ENCODE measurements at regions not wholly inside any gene's neighbourhood (a gene's known extent, or its start where the extent isn't known, plus 50 kb on each side); places are given as distances from the start of the nearest gene placed in this dataset.

- DNase-seq = no peak
Observed at GRCh38 chr9:80399606-80400005, 827.8 kb downstream of the TLE4 start.

- DNase-seq = no peak
Observed at GRCh38 chr9:80387828-80388227, 816.1 kb downstream of the TLE4 start.

DNA sequence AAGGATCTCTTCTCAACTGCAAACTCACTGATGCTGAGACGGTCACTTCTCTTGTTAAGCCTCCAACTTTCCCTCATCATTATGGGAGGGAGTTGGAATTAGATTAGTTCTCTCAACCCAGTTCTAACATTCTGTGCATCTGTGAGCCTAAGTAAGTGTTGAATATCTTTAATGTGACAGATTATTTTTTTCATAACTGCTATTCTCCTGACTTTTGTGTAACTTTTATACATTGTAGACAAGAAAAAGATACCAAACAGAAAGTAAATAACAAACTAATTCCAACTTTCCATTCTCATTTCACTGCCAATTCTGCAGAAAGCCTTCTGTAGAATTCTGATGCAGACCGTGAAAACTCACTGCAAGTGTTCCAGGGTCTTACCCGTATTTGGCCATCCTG lies 813.5 kb downstream of the TLE4 start:
- no peak for DNase-seq

DNA sequence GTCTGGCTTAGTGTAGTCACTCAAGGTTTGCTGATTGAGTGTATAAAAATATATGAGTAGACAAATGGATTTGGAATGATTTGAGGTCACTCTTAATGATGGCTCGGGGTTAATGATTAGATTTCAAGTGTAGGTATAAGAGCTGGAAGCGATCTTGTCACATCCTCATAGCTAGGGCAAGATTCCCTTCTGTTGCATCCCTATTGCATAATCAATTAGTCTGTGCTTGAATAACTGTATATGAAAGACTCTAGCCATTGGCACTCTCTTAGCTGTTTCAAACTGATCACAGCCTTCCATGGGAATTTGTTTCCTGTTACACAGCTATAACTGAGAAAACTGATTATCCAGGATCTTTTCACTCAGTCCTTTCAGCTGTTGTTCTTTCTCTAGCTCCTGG lies 811.6 kb downstream of the TLE4 start:
- no peak for DNase-seq

DNA sequence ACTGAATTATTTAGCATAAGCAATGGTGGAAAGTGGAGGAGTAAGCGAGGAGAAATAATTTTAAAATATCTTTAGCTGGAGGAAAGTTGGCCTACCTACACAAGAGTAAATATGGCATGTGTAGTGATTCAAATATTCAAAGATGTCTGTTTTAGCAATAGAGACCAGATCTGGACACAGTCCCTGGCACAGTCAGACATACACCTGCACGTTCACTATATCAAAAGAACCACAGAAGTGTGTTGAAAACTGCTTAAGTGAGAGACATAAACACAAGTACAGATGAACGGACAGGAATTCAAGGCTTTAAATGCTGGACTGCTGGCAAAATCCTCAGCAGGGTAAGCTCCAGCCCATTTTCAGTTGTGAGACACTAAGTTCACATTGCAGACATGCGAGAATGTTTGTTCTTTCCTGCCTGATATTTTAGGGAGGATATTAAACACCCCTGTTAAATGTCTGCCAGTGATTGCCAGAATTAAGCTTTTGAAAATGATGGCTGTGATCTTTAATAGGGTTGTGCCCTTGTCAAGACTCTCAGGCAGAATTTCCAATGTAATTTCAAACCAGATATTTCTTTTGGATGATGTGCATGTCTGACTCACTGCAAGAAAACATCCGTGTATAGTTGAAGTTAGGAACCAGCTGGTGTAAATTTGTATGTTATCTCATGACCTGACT lies 810.6 kb downstream of the TLE4 start:
- no peak for DNase-seq

GRCh38 chr9:80380301-80380700 lies 808.5 kb downstream of the TLE4 start:
- DNase-seq = no peak

GRCh38 chr9:80378669-80379293 lies 807.0 kb downstream of the TLE4 start:
- DNase-seq = no peak

DNA sequence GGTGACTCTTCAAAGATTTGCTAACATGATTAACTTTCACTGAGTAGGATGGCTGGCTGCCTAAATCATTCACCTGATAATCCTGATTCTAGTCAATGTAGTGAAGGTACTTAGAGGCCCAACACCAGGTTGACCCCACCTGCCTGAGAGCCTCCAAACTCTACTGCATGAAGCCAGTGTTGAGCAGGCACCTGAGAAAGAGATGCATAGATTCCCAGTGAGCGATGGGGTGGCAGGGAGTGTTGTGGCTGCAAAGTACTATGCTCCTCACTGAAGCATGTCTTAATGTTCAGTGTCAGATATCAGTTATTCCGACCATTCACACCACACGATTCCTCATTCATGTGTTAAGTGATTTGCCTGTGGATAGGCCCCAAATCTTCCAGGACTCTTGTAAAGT lies 804.4 kb downstream of the TLE4 start:
- DNase-seq = no peak

- DNase-seq = no peak
Observed at GRCh38 chr9:80375477-80375876, 803.7 kb downstream of the TLE4 start.

GRCh38 chr9:80369641-80370040 lies 797.9 kb downstream of the TLE4 start:
- no peak for DNase-seq

DNA sequence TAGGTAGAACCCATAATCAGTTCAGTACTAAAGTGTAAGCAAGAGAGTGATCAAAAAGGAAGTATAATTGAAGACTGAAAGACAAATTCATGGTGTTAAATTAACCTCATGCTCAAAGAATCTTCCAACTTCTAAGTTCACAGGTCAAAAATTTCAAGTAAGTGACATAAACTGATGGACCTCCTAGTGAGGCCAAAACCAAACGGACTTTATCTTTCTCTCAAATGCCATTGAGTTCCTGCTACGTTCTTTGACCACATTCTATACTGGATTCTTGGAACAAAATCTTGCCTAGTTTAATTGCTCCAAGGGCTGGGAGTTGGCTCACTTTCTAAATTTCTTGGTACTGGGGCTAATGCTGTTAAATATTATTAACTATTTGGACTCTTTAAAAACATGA lies 794.9 kb downstream of the TLE4 start:
- no peak for DNase-seq

GRCh38 chr9:80359941-80360881 lies 788.4 kb downstream of the TLE4 start:
- DNase-seq = no peak

GRCh38 chr9:80359291-80359690 lies 787.5 kb downstream of the TLE4 start:
- no peak for DNase-seq

DNA sequence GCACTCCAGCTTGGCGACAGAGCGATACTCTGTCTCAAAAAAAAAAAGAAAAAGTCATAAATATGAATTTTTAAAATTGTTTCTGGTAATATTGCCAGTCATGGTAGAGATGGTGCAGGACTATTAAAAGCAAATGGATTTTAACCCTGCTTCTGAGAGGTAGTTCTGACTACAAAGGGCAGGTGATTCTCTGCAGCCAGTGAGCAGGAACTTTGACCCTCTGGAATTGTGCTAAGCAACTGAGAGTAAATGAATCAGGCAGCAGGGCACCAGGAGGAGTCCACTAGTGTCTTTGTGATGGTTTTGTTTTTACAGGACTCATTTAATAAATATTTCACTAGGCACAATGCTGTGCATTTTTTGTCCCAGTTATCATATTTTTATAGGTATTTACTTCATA lies 781.2 kb downstream of the TLE4 start:
- no peak for DNase-seq

DNA sequence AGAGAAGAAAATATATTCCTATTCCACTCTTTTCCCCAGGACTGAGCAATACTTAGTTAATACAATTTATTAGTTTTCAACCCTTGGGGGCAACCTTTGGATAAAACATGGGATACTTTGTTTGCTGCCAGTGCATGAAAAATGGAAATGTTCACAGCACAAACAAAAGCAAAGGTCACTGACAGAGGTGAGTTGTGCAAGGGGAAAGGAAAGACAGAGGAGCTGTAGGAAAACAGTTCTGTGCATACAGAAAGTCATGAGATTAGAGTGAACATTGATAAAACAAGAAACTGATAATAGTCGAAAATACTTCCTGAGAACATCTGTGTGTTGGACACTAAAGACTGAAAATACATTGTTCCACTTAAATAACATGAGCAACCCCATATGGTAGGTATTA lies 779.8 kb downstream of the TLE4 start:
- DNase-seq = no peak

GRCh38 chr9:80326105-80326504 lies 754.3 kb downstream of the TLE4 start:
- DNase-seq = no peak

GRCh38 chr9:80320916-80321315 lies 749.2 kb downstream of the TLE4 start:
- no peak for DNase-seq

GRCh38 chr9:80320480-80320879 lies 748.7 kb downstream of the TLE4 start:
- no peak for DNase-seq

DNA sequence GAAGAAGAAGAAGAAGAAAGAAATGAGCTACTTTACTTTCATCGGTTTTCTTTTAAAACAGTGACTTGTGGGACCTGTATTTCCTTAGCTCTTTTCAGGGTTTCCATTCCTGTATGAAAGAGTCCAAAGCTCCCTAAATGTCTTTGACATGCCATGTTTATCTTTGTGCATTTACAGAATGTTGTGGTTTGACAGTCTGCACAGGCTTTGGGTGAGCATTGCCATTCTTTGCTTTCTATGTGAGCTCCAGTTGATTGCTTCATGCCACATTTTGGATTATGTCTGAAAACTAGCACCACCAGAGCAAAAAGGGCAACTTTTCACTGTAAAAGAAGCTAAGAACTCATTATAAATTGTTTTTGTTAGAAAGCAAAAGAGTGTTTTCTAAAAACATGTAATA lies 733.4 kb downstream of the TLE4 start:
- DNase-seq = no peak

DNA sequence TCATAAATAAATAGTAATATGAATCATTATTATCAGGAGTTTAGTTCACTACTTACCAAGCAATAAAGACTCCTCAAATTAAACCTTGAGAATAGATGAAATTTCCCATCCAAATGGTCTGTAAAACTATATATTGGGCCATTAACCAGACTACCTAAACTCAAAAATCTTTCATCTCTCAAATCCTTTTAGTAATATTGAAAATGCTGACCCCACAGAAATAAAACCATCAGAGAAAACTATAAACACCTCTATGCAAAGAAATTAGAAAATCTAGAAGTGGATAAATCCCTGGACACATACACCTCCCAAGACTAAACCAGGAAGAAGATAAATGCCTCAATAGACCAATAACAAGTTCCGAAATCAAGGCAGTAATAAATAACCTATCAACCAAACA lies 723.2 kb downstream of the TLE4 start:
- DNase-seq = no peak

- DNase-seq = no peak
Observed at GRCh38 chr9:80294318-80294717, 722.6 kb downstream of the TLE4 start.

DNA sequence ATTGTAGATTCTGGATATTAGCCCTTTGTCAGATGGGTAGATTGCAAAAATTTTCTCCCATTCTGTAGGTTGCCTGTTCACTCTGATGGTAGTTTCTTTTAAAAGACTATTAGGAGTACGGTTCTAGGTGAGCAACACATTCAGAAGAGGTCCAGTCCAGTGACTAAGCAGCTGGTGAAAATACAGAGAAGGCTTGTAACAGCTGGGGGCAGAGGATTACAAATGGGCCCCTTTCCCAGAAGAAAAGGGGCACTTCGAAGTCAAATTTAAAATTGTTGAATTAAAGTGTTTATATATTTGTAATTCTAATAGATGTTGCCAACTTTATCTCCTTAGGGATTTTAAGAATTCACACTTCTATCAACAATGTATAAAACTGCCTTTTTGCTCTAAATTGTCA lies 720.5 kb downstream of the TLE4 start:
- no peak for DNase-seq

DNA sequence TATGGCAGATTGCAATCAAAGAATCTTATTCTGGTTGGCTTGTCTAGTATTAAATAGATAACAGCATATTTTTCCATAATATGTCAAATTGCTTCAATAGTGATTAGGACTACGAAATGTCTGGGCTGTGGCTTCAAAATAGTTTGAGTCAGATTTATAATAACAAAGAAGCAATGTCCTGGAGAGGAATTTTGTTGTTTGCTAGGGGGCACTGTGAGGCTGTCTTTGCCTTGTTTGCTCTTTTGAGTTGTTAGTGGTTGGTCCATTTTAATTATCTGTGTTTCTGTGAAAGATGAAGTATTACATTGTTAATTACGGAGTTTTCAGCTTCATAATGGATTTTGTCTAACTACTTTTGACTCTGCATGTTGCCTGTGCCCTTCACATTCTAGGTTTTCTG lies 713.6 kb downstream of the TLE4 start:
- no peak for DNase-seq

- DNase-seq = no peak
Observed at GRCh38 chr9:80282766-80283165, 711.0 kb downstream of the TLE4 start.
